HTR-8/SVneo (cell line): ENCODE measurements at regions not wholly inside any gene's neighbourhood (a gene's known extent, or its start where the extent isn't known, plus 50 kb on each side); places are given as distances from the start of the nearest gene placed in this dataset.
"Not testable (repeated sequence)": the region's sequence is repeated elsewhere in the genome, so short reads cannot be mapped to it uniquely, and the experiment has no call there.

Source experiments
- DNase-seq: peaks from one replicate; pipeline ENCODE4 v3.0.0; 2011; ENCODE audit warnings: low spot score, mixed read lengths; ENCODE audit not compliant: insufficient read length
- FAIRE-seq: peaks from 2 replicates; lab custom pipeline; 2011; peaks lifted over from hg19 to GRCh38; lab: Jason Lieb, UNC

GRCh38 chr18:22286585-22286984 is 117.2 kb downstream of the GATA6 start:
- FAIRE-seq (no peak), DNase-seq (no peak)

- DNase-seq: no peak
- no peak for FAIRE-seq
Observed at GRCh38 chr18:22285361-22286140, 116.2 kb downstream of the GATA6 start.

- no peak for DNase-seq
- no peak for FAIRE-seq
Observed at GRCh38 chr18:22284581-22285360, 115.4 kb downstream of the GATA6 start.

- FAIRE-seq, DNase-seq: not testable (repeated sequence)
Observed at GRCh38 chr18:22283855-22284254, 114.5 kb downstream of the GATA6 start.

GRCh38 chr18:22283397-22283796 is 114.0 kb downstream of the GATA6 start:
- DNase-seq: no peak
- no peak for FAIRE-seq

GRCh38 chr18:22283116-22283395 is 113.7 kb downstream of the GATA6 start:
- FAIRE-seq: no peak

GRCh38 chr18:22282311-22283115 is 113.1 kb downstream of the GATA6 start:
- peak; percentile 78 for DNase-seq

More at GRCh38 chr18:22283116-22283395, 113.7 kb downstream of the GATA6 start:
- DNase-seq: no peak

GRCh38 chr18:22280453-22280750 is 111.0 kb downstream of the GATA6 start:
- DNase-seq (no peak), FAIRE-seq (no peak)

More at GRCh38 chr18:22282311-22283115, 113.1 kb downstream of the GATA6 start:
- FAIRE-seq: no peak

- DNase-seq: peak; percentile 35
- FAIRE-seq: no peak
Observed at GRCh38 chr18:22279741-22280452, 110.5 kb downstream of the GATA6 start.

- DNase-seq: no peak
Observed at GRCh38 chr18:22278798-22279197, 109.4 kb downstream of the GATA6 start.

GRCh38 chr18:22277758-22278157 is 108.4 kb downstream of the GATA6 start:
- DNase-seq: no peak
- FAIRE-seq: no peak

More at GRCh38 chr18:22278798-22279197, 109.4 kb downstream of the GATA6 start:
- no peak for FAIRE-seq

GRCh38 chr18:22276334-22276713 is 106.9 kb downstream of the GATA6 start:
- FAIRE-seq: no peak
- DNase-seq: no peak

- DNase-seq: no peak
- no peak for FAIRE-seq
Observed at GRCh38 chr18:22275706-22276333, 106.4 kb downstream of the GATA6 start.

- DNase-seq (no peak), FAIRE-seq (no peak)
Observed at GRCh38 chr18:22273101-22274039, 104.0 kb downstream of the GATA6 start.

- DNase-seq (no peak), FAIRE-seq (no peak)
Observed at GRCh38 chr18:22272242-22272641, 102.9 kb downstream of the GATA6 start.

GRCh38 chr18:22271030-22271429 is 101.6 kb downstream of the GATA6 start:
- FAIRE-seq: no peak
- DNase-seq: no peak

GRCh38 chr18:22268641-22269128 is 99.3 kb downstream of the GATA6 start:
- DNase-seq (no peak), FAIRE-seq (no peak)

- FAIRE-seq (no peak), DNase-seq (no peak)
Observed at GRCh38 chr18:22267697-22268096, 98.3 kb downstream of the GATA6 start.

GRCh38 chr18:22267225-22267624 is 97.8 kb downstream of the GATA6 start:
- no peak for FAIRE-seq
- no peak for DNase-seq
